Fibroblast of the aortic adventitia (primary cell): ENCODE measurements at regions not wholly inside any gene's neighbourhood (a gene's known extent, or its start where the extent isn't known, plus 50 kb on each side); places are given as distances from the start of the nearest gene placed in this dataset.

Experiments used
- DNase-seq: peaks from one replicate; pipeline ENCODE4 v3.0.0-alpha.2; 2010; ENCODE audit warnings: low read depth
- H3K4me3 ChIP-seq: 2 replicates; pipeline ENCODE4 v1.5.1; 2011; ENCODE audit warnings: low read depth, mild to moderate bottlenecking, control low read depth, low read length, moderate library complexity
- TF ChIP-seq, protein P1 (sequence below): IDR thresholded peaks from 2 replicates; pipeline ENCODE4 v1.5.1; 2011; ENCODE audit warnings: mild to moderate bottlenecking, low read length, control low read depth, inconsistent platforms; ENCODE audit not compliant: insufficient read depth

DNA sequence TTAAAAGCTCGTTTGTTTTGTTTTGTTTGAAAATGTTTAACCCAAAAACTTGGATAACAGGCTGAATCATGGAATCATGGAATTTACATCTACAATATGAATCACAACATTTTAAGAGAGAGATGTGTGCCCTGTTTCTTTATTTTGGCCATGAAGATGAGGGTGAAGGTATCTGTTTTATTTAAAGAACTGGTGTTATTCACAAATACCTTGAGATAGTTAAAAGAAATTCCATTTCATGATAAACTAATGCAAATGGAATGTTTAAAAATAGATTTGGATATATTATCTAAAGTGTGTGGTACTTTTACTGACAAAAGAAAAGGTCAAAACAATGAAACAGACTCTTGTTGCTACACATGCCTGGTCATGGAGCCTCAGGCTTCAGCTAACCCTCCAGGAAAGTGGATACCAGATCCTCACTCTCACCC lies 486.0 kb upstream of the CFAP20DC start:
- H3K4me3 ChIP-seq: no peak overlapping the region
- peak; percentile 93 for DNase-seq
- TF ChIP-seq, protein P1, sequence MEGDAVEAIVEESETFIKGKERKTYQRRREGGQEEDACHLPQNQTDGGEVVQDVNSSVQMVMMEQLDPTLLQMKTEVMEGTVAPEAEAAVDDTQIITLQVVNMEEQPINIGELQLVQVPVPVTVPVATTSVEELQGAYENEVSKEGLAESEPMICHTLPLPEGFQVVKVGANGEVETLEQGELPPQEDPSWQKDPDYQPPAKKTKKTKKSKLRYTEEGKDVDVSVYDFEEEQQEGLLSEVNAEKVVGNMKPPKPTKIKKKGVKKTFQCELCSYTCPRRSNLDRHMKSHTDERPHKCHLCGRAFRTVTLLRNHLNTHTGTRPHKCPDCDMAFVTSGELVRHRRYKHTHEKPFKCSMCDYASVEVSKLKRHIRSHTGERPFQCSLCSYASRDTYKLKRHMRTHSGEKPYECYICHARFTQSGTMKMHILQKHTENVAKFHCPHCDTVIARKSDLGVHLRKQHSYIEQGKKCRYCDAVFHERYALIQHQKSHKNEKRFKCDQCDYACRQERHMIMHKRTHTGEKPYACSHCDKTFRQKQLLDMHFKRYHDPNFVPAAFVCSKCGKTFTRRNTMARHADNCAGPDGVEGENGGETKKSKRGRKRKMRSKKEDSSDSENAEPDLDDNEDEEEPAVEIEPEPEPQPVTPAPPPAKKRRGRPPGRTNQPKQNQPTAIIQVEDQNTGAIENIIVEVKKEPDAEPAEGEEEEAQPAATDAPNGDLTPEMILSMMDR: no peak

DNA sequence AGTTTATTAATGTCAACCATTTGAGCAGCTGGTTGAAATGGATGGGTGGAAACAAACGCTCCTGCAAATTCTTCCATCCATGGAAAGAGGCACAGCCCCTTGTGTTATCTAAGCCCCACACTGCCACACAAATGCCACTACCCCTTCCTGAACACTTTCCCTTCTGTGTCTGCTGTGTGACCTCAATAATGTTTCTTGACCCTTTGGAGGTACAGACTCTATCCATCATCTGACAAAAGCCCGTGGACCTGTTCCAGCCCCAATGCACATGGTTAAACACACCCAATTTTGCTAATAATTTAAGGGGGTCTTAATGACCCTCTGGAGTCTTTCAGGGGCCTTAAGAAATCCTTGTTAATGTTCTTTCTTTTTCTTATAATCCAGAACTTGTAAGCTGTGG lies 482.2 kb upstream of the CFAP20DC start:
- TF ChIP-seq, protein P1: no peak
- no peak overlapping the region for H3K4me3 ChIP-seq
- no peak for DNase-seq

DNA sequence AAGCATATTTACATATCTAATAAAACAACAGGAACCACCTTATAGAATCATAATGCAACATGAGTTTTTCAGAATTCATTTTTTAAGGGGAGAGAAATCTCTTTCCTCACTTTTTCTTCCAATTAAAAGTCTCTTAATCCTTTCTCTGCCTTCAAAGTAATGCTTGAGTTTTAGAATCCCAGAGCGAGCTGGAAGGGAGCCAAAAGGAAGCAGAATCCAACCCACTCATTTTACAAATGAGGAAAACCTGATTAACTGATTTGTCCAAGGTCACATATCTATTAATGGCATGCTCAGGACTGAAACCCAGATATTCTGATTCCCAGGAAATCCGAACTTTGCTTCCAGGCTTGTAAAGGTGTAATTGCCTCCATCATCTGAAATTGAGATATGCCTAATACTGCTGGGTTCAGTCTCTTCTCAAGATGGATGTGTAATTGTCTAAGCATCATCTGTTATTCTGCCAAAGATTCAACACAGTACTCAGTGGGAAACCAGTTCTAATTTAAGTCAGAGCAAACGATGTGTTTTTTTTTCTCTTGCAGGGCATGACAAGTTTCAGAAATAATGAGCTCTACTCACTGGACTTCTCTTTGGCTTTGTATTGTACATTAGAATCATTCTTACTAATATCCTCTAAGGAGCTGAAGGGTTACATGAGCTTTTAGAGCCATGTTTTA lies 481.4 kb upstream of the CFAP20DC start:
- DNase-seq: no peak
- TF ChIP-seq, protein P1: no peak
- H3K4me3 ChIP-seq: no peak overlapping the region

DNA sequence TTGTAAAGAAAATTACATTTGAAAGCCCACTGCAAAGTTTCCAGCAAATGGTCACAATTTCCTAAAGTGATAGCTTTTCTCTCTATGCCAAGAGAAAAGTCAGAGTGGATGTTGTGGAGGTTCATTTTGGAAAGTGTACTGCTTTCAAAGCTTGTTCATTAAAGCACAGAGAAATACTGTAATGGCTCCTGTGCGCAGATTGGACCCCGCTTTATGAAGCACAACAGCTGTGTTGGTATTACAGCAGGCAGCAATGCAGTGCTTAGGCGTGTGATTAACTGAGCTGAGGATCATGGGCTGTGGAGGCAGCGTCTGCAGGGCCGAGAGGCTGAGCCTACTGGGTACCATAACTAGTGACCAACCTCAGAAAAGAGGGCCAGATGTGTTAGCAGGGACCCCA lies 478.4 kb upstream of the CFAP20DC start:
- no peak for DNase-seq
- H3K4me3 ChIP-seq: no peak overlapping the region
- TF ChIP-seq, protein P1: no peak

DNA sequence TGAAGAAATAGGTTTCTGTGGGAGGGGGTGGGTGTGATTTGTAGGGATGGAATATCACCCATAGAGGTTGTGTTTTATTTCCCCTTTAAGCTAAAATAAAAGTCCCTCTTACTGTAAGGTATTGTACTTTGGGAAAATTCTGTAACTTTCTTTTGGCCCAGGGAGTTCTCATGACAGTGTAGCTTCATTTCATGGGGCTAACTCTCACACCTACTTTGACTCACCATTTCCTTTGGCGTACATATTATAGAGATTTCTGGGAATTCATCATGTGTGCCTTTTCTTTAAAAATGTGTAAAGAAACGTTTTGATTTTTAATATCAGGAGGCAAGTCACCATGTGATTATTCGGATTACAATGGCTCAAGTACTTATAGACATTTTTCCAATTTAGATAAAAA lies 477.7 kb upstream of the CFAP20DC start:
- TF ChIP-seq, protein P1: no peak
- DNase-seq: no peak
- H3K4me3 ChIP-seq: no peak overlapping the region

DNA sequence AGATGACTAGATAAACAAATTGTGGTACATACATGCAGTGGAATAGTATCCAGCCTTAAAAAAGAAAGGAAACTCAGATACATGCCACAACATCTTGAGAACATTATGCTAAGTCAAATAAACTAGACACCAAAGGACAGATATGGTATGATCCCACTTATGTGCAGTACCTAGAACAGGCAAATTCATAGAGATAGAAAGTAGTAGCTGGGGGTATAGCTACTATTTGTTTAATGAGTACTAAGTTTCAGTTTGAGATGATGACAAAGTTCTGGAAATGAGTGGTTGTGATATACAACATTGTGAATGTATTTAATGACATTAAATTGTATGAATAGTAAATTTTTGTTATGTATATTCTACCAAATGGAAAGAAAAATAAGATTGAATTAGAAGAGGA lies 477.2 kb upstream of the CFAP20DC start:
- TF ChIP-seq, protein P1: no peak
- no peak overlapping the region for H3K4me3 ChIP-seq
- no peak for DNase-seq

- TF ChIP-seq, protein P1: no peak
- no peak for DNase-seq
- no peak overlapping the region for H3K4me3 ChIP-seq
Observed at GRCh38 chr3:59522550-59522949, 472.7 kb upstream of the CFAP20DC start.
